DMS 273 treated with DMSO at 0.1 percent for 48 hours (cell line): ENCODE measurements at regions not wholly inside any gene's neighbourhood (a gene's known extent, or its start where the extent isn't known, plus 50 kb on each side); places are given as distances from the start of the nearest gene placed in this dataset.
A peak's percentile ranks its signal among the peaks of the same experiment; 100 is the strongest.
"Not testable (repeated sequence)": the region's sequence is repeated elsewhere in the genome, so short reads cannot be mapped to it uniquely, and the experiment has no call there.

Experiments used
- DNase-seq: peaks from one replicate; lab custom pipeline; 2025; lab: John Stamatoyannopoulos, UW

DNA sequence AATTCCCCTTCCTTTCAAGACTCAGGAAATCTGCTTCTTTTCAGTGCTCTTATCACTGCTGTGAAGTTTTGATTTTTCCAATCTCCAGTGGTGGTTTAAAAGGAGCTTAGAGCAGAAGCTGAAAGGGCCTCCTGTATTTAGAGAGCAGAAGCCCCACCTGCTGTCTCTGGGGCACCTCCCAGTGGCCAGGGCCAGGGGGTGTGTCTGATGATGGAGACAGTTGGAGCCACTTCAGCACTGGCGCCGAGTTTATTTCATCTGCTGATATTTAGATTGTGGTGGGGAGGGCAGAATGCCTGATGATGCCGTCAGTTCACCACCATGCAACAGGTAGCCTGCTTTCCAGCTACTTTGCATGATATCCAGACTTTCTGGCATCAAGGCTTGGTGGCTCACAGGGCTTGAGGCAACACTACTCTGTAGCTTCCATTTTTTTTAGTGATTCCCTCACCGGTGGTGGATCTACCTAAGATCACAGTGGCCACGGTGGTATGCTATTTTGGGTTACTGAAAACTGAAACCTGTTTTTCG is 371.9 kb downstream of the KCNRG start:
- DNase-seq, result peak; percentile 77

DNA sequence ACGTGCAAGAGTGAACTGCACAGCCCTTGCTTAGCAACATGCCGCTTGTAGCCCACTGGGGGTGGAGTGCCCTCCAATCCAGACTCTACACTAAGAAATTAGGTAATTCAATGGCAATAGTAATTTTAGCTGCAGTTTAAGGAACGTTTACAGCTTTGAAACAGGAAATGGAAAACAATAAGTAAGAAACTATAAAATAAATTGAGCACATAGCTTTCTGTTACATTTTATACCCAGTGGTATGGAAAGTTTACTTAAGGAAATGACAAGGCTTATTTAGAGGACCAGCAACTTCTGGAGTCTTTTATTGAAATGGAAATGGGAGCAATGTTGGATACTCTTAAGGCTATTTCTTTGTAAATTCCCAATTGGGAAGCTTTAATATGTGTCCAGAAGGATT is 373.2 kb downstream of the KCNRG start:
- no peak for DNase-seq

DNA sequence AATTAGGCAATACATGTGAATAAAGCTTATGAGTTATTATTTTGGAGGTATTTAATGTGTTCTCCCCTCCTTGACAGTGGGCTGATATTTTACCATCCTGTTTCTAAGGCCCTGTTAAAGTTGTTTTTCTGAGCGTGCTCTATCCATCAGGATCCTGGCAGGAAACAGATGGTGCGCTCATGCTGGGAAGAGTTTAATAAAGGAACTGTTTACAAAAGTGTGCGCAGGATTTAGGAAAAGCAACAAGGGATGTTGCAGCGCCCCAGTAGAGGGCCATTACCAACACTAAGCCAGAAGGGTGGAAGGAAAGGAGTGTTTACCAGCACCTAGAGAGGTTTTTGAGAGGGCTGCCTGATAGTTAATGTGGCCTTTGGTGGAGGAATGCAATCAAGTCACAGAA is 374.5 kb downstream of the KCNRG start:
- DNase-seq, result peak; percentile 83

DNA sequence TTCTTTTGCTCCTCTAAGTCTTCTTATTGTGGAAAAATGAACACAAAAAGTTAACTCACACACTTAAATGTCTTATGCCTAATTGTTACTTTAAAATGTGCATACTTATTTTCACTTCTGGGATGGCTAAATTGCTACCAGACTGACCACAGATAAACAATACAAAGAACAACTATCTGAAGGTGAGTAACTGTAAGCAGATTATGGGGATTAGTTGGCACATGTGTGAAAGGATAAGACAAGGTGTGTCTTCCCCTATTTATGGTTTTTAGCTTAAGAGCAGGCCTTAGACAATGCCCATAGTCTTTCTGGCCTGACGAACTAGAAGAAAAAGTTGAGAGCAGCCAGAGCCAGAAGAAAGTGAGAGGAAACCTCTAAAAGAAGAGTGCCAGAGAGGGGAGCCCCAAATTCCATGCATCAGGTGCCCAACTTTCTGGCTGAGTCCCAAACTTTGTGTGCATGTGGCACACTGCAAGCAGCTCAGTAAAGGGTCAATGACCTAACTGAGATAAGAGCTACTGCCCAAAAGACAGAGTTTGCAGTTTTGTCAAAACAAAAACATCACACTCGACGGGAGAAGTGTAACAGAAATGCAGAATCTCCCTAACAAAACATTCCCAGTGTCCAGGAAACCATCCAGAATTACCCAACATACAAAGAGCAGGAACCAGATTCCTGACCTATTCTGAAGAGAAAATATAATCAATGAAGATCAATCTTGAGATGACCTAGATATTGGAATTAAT is 375.4 kb downstream of the KCNRG start:
- no peak for DNase-seq

DNA sequence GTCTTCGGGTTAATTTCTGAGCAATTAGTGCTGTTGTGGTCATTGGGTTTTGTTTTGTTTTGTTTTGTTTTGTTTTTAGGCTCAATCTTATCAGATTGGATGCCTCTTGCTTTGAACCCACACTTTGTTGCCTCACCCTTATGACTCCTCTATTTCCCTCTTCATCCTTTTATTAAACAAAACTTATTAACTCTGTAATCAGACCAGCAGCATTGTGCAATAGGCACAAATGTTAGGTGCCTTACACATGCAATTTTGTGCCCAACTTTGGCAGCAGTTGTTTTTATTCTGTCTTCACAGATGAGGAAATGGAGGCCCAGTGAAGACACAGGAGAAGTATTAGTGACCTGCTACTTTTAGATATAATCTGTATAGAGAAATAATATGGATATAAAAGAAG is 377.7 kb downstream of the KCNRG start:
- DNase-seq, result no peak

DNA sequence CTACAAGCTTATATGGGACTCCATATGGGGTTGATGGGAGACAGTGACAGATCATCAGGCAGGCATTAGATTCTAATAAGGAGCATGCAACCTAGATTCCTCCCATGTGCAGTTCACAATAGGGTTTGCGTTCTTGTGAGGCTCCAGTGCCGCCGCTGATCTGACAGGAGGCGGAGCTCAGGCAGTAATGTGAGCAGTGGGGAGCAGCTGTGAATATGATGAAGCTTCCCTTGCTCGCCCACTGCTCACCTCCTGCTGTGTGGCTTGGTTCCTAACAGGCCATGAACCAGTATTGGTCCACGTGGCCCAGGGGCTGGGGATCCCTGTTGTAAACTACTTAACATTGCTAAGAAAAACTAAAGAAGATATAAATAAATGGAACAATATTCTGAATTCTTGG is 378.4 kb downstream of the KCNRG start:
- peak; percentile 78 for DNase-seq

DNA sequence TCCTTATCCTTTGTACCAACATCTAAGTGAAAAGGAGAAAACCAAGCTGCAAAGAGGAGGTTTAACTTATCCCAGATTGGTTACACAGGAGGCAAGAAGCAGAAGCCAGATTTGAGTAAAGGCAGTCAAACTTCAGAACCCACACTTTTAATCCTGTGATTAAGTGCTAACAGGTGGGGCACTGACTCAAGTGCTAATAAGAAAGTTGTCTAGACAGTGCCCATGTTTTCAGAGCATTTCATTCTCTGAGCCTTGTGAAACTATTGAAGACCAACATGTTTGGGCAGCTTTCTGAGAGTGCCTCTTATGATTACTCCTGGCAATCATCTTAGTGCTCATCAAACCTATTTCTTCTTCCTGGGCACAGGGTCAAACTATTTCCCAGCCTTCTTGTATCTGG is 380.8 kb downstream of the KCNRG start:
- DNase-seq, result no peak

DNA sequence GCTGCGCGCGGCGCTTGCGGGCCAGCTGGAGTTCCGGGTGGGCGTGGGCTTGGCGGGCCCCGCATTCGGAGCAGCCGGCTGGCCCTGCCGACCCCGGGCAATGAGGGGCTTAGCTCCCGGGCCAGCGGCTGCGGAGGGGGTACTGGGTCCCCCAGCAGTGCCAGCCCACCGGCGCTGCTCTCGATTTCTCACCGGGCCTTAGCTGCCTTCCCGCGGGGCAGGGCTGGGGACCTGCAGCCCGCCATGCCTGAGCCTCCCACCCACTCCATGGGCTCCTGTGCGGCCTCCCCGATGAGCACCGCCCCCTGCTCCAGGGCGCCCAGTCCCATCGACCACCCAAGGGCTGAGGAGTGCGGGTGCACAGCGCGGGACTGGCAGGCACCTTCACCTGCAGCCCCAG is 381.4 kb downstream of the KCNRG start:
- not testable (repeated sequence) for DNase-seq

DNA sequence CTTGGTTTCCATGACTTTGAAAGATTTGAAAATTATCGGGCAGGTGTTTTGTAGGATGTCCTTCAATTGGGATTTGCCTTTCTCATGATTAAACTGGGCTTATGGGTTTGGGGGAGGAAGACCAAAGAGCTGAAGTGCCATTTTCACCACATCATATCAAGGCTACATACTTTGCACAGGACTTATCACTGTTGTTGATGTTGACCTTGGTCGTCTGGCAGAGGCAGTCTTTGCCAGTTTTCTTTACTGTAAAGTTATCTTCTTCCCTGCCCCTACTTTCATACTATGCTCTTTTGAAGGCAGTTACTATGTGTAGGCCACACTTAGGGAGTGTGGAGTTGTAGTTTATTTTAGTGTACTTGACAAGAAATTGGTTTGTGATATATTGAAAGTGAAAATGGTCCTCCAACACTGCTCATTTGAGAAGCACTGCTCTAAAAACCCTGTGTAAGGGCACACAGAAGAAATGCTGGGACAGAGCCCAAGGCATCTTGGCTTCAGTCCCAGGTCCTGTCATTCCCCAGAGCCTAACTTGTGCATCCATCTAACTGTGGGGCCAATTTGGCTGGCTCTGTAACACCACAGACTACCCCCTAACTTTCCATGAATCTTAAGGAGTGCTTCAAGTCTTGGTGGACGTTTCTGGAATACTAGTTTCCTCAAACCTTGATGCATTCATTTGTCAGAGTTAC is 384.9 kb downstream of the KCNRG start:
- DNase-seq, result peak; percentile 13

DNA sequence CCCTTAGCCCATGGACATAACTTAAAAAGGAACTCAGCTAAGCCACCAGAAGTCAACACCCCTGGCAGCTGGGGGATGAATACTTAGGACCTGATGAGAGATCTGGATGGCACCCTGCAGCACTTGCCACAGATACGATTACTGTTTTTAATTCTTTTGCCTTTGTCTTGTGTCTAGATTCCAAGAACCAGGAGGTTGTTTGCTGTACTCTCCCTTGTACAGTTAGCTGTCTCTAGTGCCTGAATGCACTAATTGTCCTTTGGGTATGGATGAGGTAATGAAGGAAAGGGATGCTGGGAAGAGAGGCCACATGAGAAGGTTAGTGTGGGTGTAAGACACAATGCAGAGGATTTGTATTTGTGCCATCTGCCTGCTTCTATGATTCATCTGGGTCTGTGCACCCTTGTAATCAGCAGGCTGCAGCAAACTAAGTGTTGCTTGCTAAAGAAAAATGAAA is 385.8 kb downstream of the KCNRG start:
- peak; percentile 58 for DNase-seq

DNA sequence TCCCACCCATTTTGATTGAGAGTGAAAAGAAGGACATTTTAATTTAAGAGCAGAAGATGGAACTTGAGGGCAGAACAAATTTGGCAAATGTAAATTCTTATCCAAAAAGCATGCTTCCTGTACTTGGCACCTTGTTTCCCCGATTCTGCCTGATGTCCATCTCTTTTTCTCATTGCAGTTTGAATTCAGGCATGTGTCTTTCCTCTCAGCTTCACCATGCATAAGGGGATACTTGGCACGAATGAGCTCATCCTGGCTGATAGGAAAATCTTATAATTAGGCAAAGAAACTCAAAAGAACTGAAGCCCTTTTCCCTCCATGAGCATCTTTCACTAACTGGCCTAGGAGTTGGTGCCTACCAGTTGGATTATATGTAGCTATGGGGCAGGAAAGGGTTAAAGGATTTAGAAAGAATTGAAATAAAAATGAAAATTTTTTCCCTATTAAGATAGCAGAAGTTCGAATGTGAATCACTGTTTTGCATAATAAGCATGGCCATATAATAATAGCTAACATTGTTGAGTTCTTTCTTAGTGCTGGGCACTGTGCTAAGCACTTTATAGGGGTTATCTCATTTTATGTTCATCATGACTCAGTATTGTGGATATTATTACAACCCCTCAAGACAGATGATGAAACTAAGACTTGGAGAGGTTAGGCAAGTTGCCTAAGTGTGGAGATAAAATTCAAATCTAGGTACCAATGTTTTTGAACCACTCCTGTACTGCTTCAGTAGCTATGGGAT is 386.6 kb downstream of the KCNRG start:
- no peak for DNase-seq

DNA sequence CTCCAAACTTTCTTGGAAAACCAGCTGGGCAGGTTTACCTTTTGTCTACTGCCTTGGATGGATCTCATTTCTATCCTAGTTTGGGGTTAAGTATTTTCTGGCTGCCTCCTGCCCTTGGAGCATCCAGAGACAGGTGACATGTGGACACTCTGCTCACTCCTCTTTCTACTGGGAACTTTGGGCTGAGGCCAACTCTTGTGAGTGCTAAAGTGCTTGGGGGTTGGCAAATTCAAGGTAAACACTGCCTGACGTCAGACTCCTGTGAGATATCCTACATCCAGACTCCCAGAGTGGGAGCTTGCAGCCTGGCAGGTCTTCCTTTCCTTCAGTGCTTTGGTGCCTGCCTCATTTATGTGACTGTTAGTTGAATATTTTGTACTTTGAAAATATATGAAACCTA is 388.1 kb downstream of the KCNRG start:
- no peak for DNase-seq

DNA sequence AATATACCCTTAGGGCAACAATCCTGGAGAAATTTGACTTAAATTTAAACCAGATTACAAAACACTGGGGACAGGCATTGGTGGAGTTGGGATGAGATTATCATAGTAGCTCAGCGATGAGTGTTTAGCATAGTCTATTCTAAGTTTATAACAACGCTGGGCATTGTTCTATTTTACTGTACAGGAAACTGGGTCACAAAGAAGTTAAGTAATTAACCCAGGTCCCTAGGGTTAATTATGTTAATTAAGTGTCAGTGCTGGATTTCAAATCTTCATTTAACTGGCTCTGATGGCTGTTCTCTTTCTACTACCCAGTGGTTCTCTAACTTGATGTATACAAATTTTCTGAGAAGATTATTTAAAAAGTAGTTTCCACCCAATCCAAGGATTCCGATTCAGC is 388.9 kb downstream of the KCNRG start:
- no peak for DNase-seq

DNA sequence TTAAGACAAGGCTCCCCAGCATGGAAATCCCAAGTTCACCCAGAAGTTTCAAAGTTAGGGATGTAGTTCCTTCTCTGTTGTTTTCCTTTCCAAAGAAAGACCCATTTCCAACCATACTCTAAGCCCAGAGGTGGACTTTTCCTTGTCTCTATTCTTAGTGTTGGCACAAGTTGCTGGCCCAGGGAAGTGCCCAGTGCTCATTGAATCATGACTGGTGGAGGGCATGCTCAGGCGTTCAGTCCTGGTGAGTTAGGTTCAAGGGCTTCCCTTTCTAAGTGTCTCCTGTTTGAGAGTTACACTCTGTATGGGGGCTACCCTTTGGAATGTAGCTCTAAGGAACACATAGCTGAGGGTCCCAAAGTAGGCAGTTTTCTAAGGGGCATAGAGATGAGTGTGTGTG is 389.5 kb downstream of the KCNRG start:
- DNase-seq, result no peak

DNA sequence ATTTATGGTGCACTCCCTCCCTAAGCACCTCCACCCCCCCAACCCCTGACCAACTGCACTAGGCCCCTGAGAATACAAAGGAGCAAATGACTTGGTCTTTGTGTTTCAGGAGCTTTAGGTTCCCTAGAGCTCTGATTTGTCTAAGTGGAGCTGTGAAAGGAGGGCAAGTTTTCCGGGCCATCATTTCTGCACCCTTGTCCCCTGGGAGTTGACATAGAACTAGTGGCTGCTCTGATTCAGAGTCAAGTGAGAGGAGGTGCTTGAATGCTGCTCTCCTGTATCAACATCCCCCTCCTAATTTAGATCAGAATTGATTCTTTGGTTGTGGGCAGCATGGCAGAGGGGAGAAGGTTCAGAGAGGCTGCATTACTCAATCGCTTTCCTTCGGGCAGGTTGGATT is 391.6 kb downstream of the KCNRG start:
- no peak for DNase-seq

DNA sequence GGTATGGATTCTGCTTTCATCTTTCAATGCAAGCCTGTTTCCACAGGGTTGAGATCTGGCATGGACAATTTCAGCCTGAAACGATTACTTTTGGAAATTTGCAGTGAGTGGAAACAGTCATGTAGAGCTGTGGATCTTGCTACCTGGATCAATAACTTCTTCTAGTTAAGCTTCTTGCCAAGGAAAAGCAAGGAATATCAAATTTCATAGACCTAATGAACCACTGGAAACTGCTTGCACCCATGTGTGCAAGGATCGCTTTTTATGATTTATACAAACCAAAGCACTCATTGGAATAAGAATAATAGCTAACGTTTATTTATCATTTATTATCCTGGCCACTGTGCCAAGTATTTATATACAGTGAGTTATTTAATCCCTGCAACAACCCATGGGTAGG is 392.8 kb downstream of the KCNRG start:
- DNase-seq, result no peak

DNA sequence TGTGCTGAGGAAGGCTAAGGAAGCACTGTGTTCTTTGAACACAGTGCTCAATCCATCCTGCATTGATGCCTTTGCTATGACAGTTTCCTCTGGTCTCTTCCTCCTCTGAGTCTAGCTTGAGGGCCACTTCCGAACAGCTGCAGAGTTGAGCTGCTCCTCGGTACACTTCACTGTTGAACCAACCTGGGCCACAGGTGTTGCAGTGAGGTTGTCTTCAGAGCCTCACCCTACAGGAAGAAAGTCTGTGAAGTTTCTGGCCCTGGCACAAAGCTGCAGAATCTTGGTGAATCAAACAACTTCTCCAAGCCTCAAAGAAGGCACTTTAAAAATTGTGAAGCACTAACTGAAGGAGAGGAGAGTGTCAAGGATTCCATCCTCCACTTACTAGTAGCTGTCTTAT is 394.0 kb downstream of the KCNRG start:
- DNase-seq, result no peak

DNA sequence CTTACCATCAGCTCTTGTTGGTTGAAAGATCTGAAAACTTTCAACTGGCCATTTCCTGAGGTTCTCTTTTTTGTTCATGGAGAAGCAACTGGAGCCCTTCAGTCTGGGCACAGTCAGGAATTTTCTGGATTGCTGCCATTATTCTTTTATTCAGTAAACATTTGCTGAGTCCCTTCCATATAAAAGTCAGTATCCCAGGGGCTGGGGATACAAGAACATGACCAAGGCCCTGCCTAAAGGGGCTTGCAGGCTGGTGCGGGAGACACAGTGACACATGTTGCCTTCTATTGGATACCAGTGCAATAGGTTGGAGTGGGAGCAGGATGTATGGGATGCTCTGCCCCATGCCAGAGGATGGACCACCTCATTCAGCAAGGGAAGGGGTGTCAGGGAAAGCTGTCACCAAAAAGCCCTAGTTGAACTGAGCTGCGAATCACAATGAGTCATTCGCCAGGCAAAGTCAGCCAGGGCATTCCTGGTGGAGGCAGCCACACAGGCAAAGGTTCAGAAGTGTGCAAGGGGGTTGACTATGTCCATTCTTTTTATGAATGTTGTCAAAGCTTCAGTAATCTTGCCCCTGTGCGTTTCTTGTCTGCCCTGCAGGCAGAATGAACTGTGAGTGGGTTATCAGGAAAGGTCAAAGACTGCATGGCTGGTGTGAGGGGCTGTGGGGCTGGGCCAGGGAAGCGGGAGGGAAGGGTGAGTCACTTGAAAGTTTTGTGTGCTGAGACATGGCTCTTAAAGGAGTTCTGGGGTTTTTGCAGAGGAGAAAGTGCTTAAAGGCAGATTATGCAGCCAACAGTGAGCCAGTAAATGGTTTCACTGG is 395.9 kb downstream of the KCNRG start:
- no peak for DNase-seq

DNA sequence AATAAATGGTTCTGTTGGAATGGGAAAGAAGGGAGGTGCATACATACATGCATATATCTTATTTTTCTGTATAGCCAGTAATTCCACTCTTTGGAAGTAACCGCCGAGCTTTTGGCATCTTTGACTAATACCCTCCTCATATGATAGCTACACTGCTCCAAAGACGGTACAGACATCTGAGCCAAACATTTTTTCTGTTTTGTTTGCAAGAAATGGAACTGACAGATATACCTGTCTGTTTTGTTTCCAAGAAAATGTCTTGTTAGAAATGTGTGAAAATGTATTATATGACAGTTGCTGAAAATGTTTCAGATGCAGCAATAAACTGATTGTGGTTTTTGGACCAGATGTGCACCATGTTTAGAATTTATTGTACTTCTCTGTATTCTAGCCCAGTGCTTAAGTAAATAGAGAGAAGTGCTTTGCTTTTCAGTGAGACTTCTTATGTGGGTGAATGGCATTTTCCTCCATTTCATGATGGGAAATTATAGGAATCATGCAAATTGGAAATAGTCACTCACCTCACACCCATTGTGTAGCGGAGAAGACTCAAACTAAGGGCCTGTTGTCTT is 396.9 kb downstream of the KCNRG start:
- no peak for DNase-seq

DNA sequence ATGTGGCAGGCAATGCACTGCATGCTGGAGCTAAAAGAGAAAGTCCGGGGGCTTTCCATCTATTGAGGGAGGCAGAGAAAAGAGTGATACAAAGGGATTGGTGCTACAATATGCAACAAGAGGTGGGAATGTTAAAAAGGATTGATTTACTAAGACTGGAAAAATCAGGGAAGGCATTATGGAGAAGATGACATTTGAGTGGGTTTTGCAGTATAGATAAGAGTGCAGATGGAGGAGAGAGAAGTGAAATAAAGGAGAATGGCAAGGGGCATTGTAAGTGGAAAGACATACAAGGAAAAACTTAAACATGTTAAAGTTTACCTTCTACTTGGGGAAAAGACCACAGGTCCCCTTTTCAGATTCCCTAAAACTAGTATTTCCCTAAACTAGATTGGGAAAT is 399.4 kb downstream of the KCNRG start:
- no peak for DNase-seq

DNA sequence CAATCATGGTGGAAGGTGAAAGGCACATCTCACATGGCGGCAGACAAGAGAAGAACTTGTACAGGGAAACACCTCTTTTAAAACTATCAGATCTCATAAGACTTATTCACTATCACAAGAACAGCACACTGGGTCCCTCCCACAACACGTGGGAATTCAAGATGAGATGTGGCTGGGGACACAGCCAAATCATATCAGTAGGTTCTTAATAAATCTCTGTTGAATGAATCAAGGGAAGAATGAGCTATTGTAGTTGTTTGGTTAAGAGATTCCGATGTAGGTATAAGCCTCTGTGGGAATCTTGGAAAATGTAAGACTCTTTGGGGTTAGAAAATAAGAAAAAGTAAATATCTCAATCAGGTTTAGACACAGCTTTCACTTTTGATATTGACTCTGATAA is 400.2 kb downstream of the KCNRG start:
- no peak for DNase-seq

DNA sequence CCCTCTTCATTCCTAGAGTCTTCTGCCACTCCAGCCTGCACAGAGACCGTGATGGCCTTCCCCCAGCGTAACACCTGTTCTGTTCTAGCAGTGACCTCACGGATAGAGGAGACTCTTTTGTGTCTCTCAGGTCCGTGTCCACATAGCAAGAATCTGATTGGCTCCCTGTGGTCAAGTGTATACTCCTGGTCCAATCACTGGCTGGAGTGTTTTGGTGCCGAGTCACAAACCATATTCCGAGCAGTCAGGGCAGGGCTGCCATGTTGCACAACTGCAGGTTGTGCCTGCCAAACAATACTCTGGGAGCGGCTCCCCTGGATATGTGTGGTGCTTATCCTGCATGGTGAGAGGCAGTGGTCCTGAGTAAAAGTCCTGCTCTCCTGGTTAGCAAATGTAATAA is 402.4 kb downstream of the KCNRG start:
- no peak for DNase-seq
